Calu3 (cell line): ENCODE measurements at regions not wholly inside any gene's neighbourhood (a gene's known extent, or its start where the extent isn't known, plus 50 kb on each side); places are given as distances from the start of the nearest gene placed in this dataset.

ENCODE experiments used
- BruUV-seq: library from RNA; stranded (reverse); fragments of 400-500 nt; replicated peaks from 2 replicates; lab custom pipeline; 2021; lab: Mats Ljungman, UMichigan
- CTCF ChIA-PET: fragments of 300-600 bp; sonication (Branson Sonifier 250); formaldehyde crosslinking; loops from one replicate; lab custom pipeline; 2022; ENCODE audit warnings: antibody characterized with exemption; lab: Charles Lee
- DNase-seq: peaks from one replicate; pipeline ENCODE4 v3.0.0; 2022
- H3K27ac Mint-ChIP-seq: one replicate; pipeline ENCODE4 v1.8.0; 2022; ENCODE audit warnings: mixed read lengths; ENCODE audit not compliant: unreplicated experiment
- H3K27me3 Mint-ChIP-seq: one replicate; pipeline ENCODE4 v1.8.0; 2022; ENCODE audit warnings: mixed read lengths; ENCODE audit not compliant: unreplicated experiment
- H3K36me3 Mint-ChIP-seq: one replicate; pipeline ENCODE4 v1.8.0; 2022; ENCODE audit warnings: mild to moderate bottlenecking, moderate library complexity, mixed read lengths; ENCODE audit not compliant: insufficient read depth, unreplicated experiment
- H3K4me1 Mint-ChIP-seq: one replicate; pipeline ENCODE4 v1.8.0; 2022; ENCODE audit warnings: mild to moderate bottlenecking, low read depth, mixed read lengths; ENCODE audit not compliant: unreplicated experiment
- H3K4me3 Mint-ChIP-seq: one replicate; pipeline ENCODE4 v1.8.0; 2022; ENCODE audit warnings: mild to moderate bottlenecking, low read depth, moderate library complexity, mixed read lengths; ENCODE audit not compliant: unreplicated experiment
- H3K9me3 Mint-ChIP-seq: one replicate; pipeline ENCODE4 v1.8.0; 2022; ENCODE audit warnings: low read depth, mixed read lengths; ENCODE audit not compliant: unreplicated experiment
- intact Hi-C: fragments of 100-400 bp; cut with micrococcal nuclease; formaldehyde crosslinking; loops from one replicate; pipeline ENCODE4 v1.10.0; 2022; ENCODE audit not compliant: unreplicated experiment
- TF ChIP-seq, protein P1 (sequence below): fragments of 200-600 bp; IDR thresholded peaks from one replicate; pipeline ENCODE4 v1.8.0; 2022; ENCODE audit warnings: antibody characterized with exemption; ENCODE audit not compliant: unreplicated experiment

DNA sequence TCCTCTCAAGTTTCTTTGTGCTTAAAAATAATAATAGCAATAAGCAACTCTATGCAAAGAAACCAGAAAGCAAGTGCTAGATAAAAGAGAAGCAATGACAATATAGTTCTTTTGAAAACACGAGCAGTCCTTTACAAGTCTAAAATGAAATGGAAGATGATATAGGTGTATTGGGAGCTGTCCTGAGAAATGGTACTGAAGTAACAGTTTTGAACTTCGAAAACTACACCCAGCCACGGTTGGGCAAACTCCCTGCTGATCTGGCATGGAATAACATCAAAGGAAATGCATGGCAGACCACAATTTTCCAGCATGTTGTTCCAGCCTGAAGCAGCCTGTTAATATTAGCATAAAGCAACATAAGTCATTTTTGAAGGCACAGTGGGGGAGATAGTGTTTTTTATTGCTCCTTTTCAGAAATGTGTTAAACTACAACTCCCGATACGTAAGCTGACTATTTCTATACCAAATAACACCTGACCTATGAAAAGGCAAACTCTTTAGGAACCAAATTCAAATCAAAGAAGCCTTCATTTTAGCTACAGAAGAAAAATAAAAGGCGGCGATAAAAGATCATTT, 596.1 kb upstream of the KLHL29 start:
- Mint-ChIP-seq H3K27me3 (no peaks in the 10 kb centered on the region), H3K36me3 (no peaks in the 10 kb centered on the region), H3K9me3 (no peaks in the 10 kb centered on the region), H3K27ac (no peak overlapping the region), H3K4me3 (no peak overlapping the region), H3K4me1 (no peaks in the 10 kb centered on the region)
- TF ChIP-seq, protein P1, sequence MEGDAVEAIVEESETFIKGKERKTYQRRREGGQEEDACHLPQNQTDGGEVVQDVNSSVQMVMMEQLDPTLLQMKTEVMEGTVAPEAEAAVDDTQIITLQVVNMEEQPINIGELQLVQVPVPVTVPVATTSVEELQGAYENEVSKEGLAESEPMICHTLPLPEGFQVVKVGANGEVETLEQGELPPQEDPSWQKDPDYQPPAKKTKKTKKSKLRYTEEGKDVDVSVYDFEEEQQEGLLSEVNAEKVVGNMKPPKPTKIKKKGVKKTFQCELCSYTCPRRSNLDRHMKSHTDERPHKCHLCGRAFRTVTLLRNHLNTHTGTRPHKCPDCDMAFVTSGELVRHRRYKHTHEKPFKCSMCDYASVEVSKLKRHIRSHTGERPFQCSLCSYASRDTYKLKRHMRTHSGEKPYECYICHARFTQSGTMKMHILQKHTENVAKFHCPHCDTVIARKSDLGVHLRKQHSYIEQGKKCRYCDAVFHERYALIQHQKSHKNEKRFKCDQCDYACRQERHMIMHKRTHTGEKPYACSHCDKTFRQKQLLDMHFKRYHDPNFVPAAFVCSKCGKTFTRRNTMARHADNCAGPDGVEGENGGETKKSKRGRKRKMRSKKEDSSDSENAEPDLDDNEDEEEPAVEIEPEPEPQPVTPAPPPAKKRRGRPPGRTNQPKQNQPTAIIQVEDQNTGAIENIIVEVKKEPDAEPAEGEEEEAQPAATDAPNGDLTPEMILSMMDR = no peak
- CTCF ChIA-PET = no interaction called here
- no TSS peak for BruUV-seq
- intact Hi-C loops = no loop called here
- no peak for DNase-seq

DNA sequence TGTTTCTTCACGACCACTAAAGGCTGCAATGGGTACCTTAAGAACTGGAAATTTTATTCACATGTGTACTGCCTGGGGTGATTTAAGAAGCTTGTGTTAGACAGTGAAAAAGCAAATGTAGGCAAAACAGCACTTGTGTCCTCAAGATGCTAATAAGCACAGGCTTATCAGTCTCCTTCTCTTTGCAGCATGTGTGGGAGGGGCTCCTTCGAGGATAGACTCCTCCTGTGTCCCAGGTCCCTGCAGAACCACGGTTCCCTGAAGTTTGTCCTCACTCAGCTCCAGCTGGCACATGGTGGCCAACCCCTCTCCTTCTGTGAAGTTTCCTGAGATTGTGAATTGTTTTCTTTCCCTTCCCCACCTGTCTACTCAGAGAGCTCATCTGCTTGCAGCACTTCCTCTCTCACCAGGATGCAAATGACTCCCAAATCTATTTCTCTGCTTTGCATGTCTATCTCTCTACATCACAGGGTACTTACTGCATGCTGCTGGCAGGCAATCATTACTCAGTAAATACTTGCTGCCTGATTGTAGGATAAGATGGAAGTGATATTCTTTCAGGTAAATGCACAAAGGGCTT, 589.6 kb upstream of the KLHL29 start:
- CTCF ChIA-PET = no interaction called here
- Mint-ChIP-seq H3K27ac (no peak overlapping the region), H3K4me3 (no peak overlapping the region)

DNA sequence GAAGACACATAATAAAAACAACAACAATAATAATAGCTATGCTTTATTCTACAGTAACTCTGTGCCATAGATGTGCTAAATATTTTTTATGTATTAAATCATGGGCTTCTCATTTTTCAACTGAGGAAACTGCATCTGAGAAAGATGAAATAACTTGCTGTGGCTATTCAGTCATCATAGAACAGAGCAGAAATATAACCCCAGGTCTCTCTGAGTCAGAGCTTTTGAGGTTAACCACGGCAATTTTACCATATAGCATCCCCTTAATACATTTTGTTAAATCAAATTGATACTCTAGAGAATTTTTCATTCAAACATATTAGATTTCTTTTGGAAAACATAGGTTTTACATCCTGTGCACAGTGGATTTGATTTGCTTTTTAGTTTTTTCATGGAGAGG, 586.6 kb upstream of the KLHL29 start:
- H3K27me3 Mint-ChIP-seq = no peaks in the 10 kb centered on the region
- no peaks in the 10 kb centered on the region for H3K4me1 Mint-ChIP-seq
- H3K27ac Mint-ChIP-seq = no peak overlapping the region
- intact Hi-C loops = no loop called here
- TF ChIP-seq, protein P1 = no peak
- H3K4me3 Mint-ChIP-seq = no peak overlapping the region
- CTCF ChIA-PET = interaction anchor here (0.5 kb wide), 1 partner anchor 123 kb away, joined by 3 read pairs; no protein-coding TSS in a partner anchor
- H3K9me3 Mint-ChIP-seq = no peaks in the 10 kb centered on the region
- no TSS peak for BruUV-seq
- H3K36me3 Mint-ChIP-seq = no peaks in the 10 kb centered on the region
- DNase-seq = no peak

More for the DNA sequence above, 589.6 kb upstream of the KLHL29 start:
- Mint-ChIP-seq H3K9me3 (no peaks in the 10 kb centered on the region), H3K36me3 (no peaks in the 10 kb centered on the region), H3K4me1 (no peaks in the 10 kb centered on the region), H3K27me3 (no peaks in the 10 kb centered on the region)
- no peak for DNase-seq
- TF ChIP-seq, protein P1 = no peak
- no TSS peak for BruUV-seq
- intact Hi-C loops = no loop called here

DNA sequence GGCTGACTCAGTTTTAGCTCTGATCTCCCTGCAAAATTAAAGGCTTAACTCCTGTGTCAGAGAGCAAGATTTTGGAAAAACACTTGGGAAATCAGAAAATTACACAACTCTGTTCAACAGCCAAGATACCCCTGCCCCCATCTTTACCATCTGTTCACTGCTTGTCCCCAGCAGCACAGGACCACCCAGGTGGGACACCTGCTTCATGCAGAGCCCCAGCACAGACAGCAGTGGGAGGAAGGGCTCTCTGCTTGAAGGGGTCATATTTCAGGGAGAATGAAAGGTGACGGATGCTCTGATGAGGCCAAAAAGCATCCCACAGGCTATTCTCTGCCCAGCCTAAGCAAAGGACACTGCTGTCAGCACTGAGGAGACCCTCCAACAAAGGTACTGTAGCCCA, 584.6 kb upstream of the KLHL29 start:
- no peaks in the 10 kb centered on the region for H3K27me3 Mint-ChIP-seq
- no peak overlapping the region for H3K27ac Mint-ChIP-seq
- TF ChIP-seq, protein P1 = no peak
- intact Hi-C loops = no loop called here
- CTCF ChIA-PET = no interaction called here
- no peaks in the 10 kb centered on the region for H3K4me1 Mint-ChIP-seq
- no peak overlapping the region for H3K4me3 Mint-ChIP-seq
- H3K9me3 Mint-ChIP-seq = peaks cover 6% of the 10 kb centered on the region
- no peak for DNase-seq
- BruUV-seq = no TSS peak
- no peaks in the 10 kb centered on the region for H3K36me3 Mint-ChIP-seq
